Vagina (tissue), 2 donors: ENCODE measurements at regions not wholly inside any gene's neighbourhood (a gene's known extent, or its start where the extent isn't known, plus 50 kb on each side); places are given as distances from the start of the nearest gene placed in this dataset.

Source experiments
- POLR2A ChIP-seq, 2 donors: fragments of 450-650 bp; IDR thresholded peaks; one replicate each; pipeline ENCODE4 v1.6.1; 2017; ENCODE audit warnings: antibody characterized with exemption in 2 of 2, mild to moderate bottlenecking in 2 of 2, moderate library complexity in 2 of 2
- TF ChIP-seq, protein P1 (sequence below), 3 experiments: fragments of 450-650 bp in 2 of 3; fragments of 200-600 bp in 1 of 3; sonication (generic) in 1 of 3; IDR thresholded peaks; one replicate each; pipeline ENCODE4 v1.5.1; 2017 to 2019; ENCODE audit warnings: antibody characterized with exemption in 3 of 3, mild to moderate bottlenecking in 2 of 3, moderate library complexity in 2 of 3

DNA sequence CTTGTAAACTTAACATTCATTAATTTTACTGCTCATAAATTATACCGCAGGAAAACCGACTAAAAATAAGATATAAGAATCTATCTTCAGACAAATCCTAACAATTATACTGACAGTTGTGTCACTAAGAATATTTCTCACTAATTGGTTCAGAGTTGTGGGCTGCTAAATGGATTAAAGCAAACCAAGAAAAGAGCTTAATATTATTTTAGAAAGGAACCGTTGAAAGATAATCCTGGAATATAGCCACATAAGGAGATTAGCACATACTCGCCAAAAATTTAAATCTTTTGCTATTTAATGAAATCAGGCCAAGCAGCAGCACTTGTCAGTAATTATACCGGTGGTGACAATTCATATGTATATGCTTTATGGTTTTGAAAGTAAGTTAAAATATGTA, 132.8 kb downstream of the SLIT2 start:
- TF ChIP-seq, protein P1, sequence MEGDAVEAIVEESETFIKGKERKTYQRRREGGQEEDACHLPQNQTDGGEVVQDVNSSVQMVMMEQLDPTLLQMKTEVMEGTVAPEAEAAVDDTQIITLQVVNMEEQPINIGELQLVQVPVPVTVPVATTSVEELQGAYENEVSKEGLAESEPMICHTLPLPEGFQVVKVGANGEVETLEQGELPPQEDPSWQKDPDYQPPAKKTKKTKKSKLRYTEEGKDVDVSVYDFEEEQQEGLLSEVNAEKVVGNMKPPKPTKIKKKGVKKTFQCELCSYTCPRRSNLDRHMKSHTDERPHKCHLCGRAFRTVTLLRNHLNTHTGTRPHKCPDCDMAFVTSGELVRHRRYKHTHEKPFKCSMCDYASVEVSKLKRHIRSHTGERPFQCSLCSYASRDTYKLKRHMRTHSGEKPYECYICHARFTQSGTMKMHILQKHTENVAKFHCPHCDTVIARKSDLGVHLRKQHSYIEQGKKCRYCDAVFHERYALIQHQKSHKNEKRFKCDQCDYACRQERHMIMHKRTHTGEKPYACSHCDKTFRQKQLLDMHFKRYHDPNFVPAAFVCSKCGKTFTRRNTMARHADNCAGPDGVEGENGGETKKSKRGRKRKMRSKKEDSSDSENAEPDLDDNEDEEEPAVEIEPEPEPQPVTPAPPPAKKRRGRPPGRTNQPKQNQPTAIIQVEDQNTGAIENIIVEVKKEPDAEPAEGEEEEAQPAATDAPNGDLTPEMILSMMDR (IDR thresholded peaks at IDR 0.05): no peak
- TF ChIP-seq POLR2A (IDR thresholded peaks at IDR 0.05): no peak
